Endothelial cell of umbilical vein (primary cell): ENCODE measurements at regions not wholly inside any gene's neighbourhood (a gene's known extent, or its start where the extent isn't known, plus 50 kb on each side); places are given as distances from the start of the nearest gene placed in this dataset.

Experiments used
- BruUV-seq: library from RNA; stranded (reverse); fragments of 400-500 nt; replicated peaks from 2 replicates; lab custom pipeline; 2021; lab: Mats Ljungman, UMichigan
- CTCF ChIA-PET: fragments of 300-600, 350-600 bp; sonication (Branson Sonifier 250); formaldehyde crosslinking; loops from one replicate; lab custom pipeline; 2021; ENCODE audit warnings: antibody characterized with exemption, inconsistent platforms; lab: Charles Lee
- POLR2A ChIA-PET: fragments of 300-600, 350-600 bp; sonication (Branson Sonifier 250); formaldehyde crosslinking; loops from one replicate; lab custom pipeline; 2021; ENCODE audit warnings: antibody characterized with exemption, inconsistent platforms; lab: Charles Lee
- DNase-seq: peaks from one replicate; pipeline ENCODE4 v3.0.0-alpha.2; 2011; ENCODE audit warnings: low read depth, low spot score
- FAIRE-seq: peaks from 2 replicates; lab custom pipeline; 2011; peaks lifted over from hg19 to GRCh38; lab: Jason Lieb, UNC
- H2AFZ ChIP-seq: 2 replicates; pipeline ENCODE4 v1.6.0; 2012; ENCODE audit warnings: low read depth, low read length, control low read depth, inconsistent platforms
- H3K27ac ChIP-seq: 2 replicates; pipeline ENCODE4 v1.5.1; 2011; ENCODE audit warnings: low read depth, mild to moderate bottlenecking, control low read depth, low read length, moderate library complexity; ENCODE audit not compliant: insufficient read depth
- H3K27me3 ChIP-seq, 2 experiments: 2 replicates each; pipeline versions ENCODE4 v1.6.0 to v1.6.1; 2011; ENCODE audit warnings: low read length in 2 of 2, mixed read lengths in 1 of 2; ENCODE audit not compliant: control insufficient read depth in 2 of 2, insufficient read depth in 2 of 2
- H3K36me3 ChIP-seq, 2 experiments: 2 replicates in 1 of 2; 3 replicates in 1 of 2; pipeline ENCODE4 v1.5.1; 2011; ENCODE audit warnings: low read length in 2 of 2, mild to moderate bottlenecking in 1 of 2, moderate library complexity in 1 of 2; ENCODE audit not compliant: control insufficient read depth in 2 of 2, insufficient read depth in 2 of 2; ENCODE audit errors: extremely low read depth in 1 of 2
- H3K4me1 ChIP-seq: 3 replicates; pipeline ENCODE4 v1.5.1; 2011; ENCODE audit warnings: mild to moderate bottlenecking, low read length; ENCODE audit not compliant: control insufficient read depth, insufficient read depth; ENCODE audit errors: extremely low read depth
- H3K4me2 ChIP-seq: 2 replicates; pipeline ENCODE4 v1.6.1; 2011; ENCODE audit warnings: low read length, control low read depth, mixed read lengths; ENCODE audit not compliant: insufficient read depth
- H3K4me3 ChIP-seq, 3 experiments: fragments of 200-600 bp in 1 of 3; sonication (generic), shearing (Covaris generic) in 1 of 3; replicated peaks in 1 of 3; 2 replicates each; pipeline ENCODE4 v1.5.1; 2011 to 2016; ENCODE audit warnings: control low read depth in 3 of 3, low read length in 3 of 3, mild to moderate bottlenecking in 2 of 3, inconsistent platforms in 1 of 3, low read depth in 1 of 3, moderate library complexity in 1 of 3; ENCODE audit not compliant: insufficient read depth in 1 of 3
- H3K79me2 ChIP-seq: 2 replicates; pipeline ENCODE4 v1.6.0; 2012; ENCODE audit warnings: low read length, inconsistent platforms; ENCODE audit not compliant: control insufficient read depth, insufficient read depth
- H3K9ac ChIP-seq: replicated peaks from 2 replicates; pipeline ENCODE3; 2011; ENCODE audit warnings: low read length, control low read depth; ENCODE audit not compliant: insufficient read depth; ENCODE audit errors: extremely low read depth
- H3K9me1 ChIP-seq: replicated peaks from 3 replicates; pipeline ENCODE4 v1.6.0; 2011; ENCODE audit warnings: mild to moderate bottlenecking, low read length; ENCODE audit not compliant: control insufficient read depth, insufficient read depth; ENCODE audit errors: extremely low read depth
- H3K9me3 ChIP-seq: replicated peaks from 2 replicates; pipeline ENCODE4 v1.5.1; 2012; ENCODE audit warnings: low read length, inconsistent platforms; ENCODE audit not compliant: control insufficient read depth, insufficient read depth
- H4K20me1 ChIP-seq: replicated peaks from 2 replicates; pipeline ENCODE3; 2011; ENCODE audit warnings: mild to moderate bottlenecking, low read length; ENCODE audit not compliant: control insufficient read depth, insufficient read depth; ENCODE audit errors: extremely low read depth
- EZH2 ChIP-seq: IDR thresholded peaks from 2 replicates; pipeline ENCODE4 v1.6.1; 2012; ENCODE audit warnings: borderline replicate concordance, low read depth, mild to moderate bottlenecking, moderate library complexity, low read length, inconsistent platforms; ENCODE audit not compliant: severe bottlenecking
- FOS ChIP-seq: IDR thresholded peaks from 2 replicates; pipeline ENCODE4 v1.6.1; 2011; ENCODE audit warnings: mild to moderate bottlenecking, low read length, moderate library complexity, borderline replicate concordance; ENCODE audit not compliant: insufficient read depth
- GATA2 ChIP-seq: IDR thresholded peaks from 2 replicates; pipeline ENCODE4 v1.7.0; 2011; ENCODE audit warnings: low read depth, mild to moderate bottlenecking, moderate library complexity, mixed read lengths, low read length; ENCODE audit not compliant: insufficient read length, insufficient read depth
- JUN ChIP-seq: IDR thresholded peaks from 2 replicates; pipeline ENCODE4 v1.6.1; 2011; ENCODE audit warnings: borderline replicate concordance, low read depth; ENCODE audit not compliant: insufficient read length, insufficient read depth
- MYC ChIP-seq: IDR thresholded peaks from one replicate; pipeline ENCODE4 v1.6.1; 2011; ENCODE audit warnings: mild to moderate bottlenecking, low read depth, low read length
- POLR2A ChIP-seq: IDR thresholded peaks from 2 replicates; pipeline ENCODE4 v1.6.1; 2012; ENCODE audit warnings: low read depth, mild to moderate bottlenecking, control low read depth, low read length
- POLR2AphosphoS5 ChIP-seq: IDR thresholded peaks from 2 replicates; pipeline ENCODE4 v1.6.1; 2012; ENCODE audit warnings: low read depth, mild to moderate bottlenecking, control low read depth, low read length, moderate library complexity; ENCODE audit not compliant: insufficient read depth
- dilution Hi-C: fragments of 300-500 bp; cut with MboI; formaldehyde crosslinking; loops from one replicate; pipeline ENCODE4 v1.15.0; 2019; ENCODE audit warnings: low sequenced_read_pairs; ENCODE audit not compliant: extremely low pct_ligation_motif_present
- intact Hi-C: fragments of 100-400 bp; cut with micrococcal nuclease; formaldehyde crosslinking; loops from one replicate; pipeline ENCODE4 v1.10.0; 2022
- TF ChIP-seq, protein P1 (sequence below): IDR thresholded peaks from 2 replicates; pipeline ENCODE4 v1.6.1; 2011; ENCODE audit not compliant: insufficient read depth, insufficient read length
- TF ChIP-seq, protein P2 (sequence below), 2 donors: IDR thresholded peaks; 1 replicate in 1 of 2; 2 replicates in 1 of 2; pipeline ENCODE4 v1.5.1; 2011; ENCODE audit warnings: low read length in 2 of 2, mild to moderate bottlenecking in 2 of 2, moderate library complexity in 2 of 2, control low read depth in 1 of 2, inconsistent platforms in 1 of 2, low read depth in 1 of 2; ENCODE audit not compliant: insufficient read depth in 1 of 2; ENCODE audit errors: extremely low read depth in 1 of 2

GRCh38 chr10:61096056-61096455, 152.1 kb upstream of the RHOBTB1 start:
- Histone ChIP-seq H2AFZ (no peak overlapping the region), H3K4me2 (no peak overlapping the region), H3K27me3 (peaks cover 5 to 6% of the 10 kb centered on the region in 2 experiments), H3K9me3 (no peaks in the 10 kb centered on the region), H3K36me3 (no peaks in the 10 kb centered on the region), H3K4me1 (no peaks in the 10 kb centered on the region), H3K27ac (no peak overlapping the region), H4K20me1 (no peaks in the 10 kb centered on the region), H3K9me1 (no peaks in the 10 kb centered on the region), H3K4me3 (no peak overlapping the region), H3K9ac (no peak overlapping the region), H3K79me2 (no peaks in the 10 kb centered on the region)
- no peak for FAIRE-seq
- POLR2A ChIA-PET: no interaction called here
- DNase-seq: no peak
- intact Hi-C loops: no loop called here
- CTCF ChIA-PET: no interaction called here
- no TSS peak for BruUV-seq
- dilution Hi-C loops: no loop called here
- no peak for TF ChIP-seq MYC
- TF ChIP-seq POLR2A: no peak
- TF ChIP-seq JUN: no peak
- TF ChIP-seq, protein P1, sequence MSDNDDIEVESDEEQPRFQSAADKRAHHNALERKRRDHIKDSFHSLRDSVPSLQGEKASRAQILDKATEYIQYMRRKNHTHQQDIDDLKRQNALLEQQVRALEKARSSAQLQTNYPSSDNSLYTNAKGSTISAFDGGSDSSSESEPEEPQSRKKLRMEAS: no peak
- no peak for TF ChIP-seq EZH2
- TF ChIP-seq, protein P2, sequence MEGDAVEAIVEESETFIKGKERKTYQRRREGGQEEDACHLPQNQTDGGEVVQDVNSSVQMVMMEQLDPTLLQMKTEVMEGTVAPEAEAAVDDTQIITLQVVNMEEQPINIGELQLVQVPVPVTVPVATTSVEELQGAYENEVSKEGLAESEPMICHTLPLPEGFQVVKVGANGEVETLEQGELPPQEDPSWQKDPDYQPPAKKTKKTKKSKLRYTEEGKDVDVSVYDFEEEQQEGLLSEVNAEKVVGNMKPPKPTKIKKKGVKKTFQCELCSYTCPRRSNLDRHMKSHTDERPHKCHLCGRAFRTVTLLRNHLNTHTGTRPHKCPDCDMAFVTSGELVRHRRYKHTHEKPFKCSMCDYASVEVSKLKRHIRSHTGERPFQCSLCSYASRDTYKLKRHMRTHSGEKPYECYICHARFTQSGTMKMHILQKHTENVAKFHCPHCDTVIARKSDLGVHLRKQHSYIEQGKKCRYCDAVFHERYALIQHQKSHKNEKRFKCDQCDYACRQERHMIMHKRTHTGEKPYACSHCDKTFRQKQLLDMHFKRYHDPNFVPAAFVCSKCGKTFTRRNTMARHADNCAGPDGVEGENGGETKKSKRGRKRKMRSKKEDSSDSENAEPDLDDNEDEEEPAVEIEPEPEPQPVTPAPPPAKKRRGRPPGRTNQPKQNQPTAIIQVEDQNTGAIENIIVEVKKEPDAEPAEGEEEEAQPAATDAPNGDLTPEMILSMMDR (IDR thresholded peaks at IDR 0.05; ENCODE audit: extremely low read depth in 1 of 2, insufficient read depth in 1 of 2, low read depth in 1 of 2, low read length in 2 of 2): no peak
- TF ChIP-seq POLR2AphosphoS5: no peak
- no peak for TF ChIP-seq GATA2
- TF ChIP-seq FOS: no peak
